Stomach (tissue), 8 donors: ENCODE measurements at regions not wholly inside any gene's neighbourhood (a gene's known extent, or its start where the extent isn't known, plus 50 kb on each side); places are given as distances from the start of the nearest gene placed in this dataset.
"Not testable (repeated sequence)": the region's sequence is repeated elsewhere in the genome, so short reads cannot be mapped to it uniquely, and the experiment has no call there.

Source experiments
- DNase-seq, 2 donors: peaks; one replicate each; pipeline versions ENCODE4 v3.0.0 to v3.0.0-alpha.2; 2013 to 2019
- H3K27ac ChIP-seq, 5 donors: fragments of 200-600 bp in 4 of 5; sonication (generic) in 4 of 5; one replicate each; pipeline ENCODE4 v1.5.1; 2013 to 2019; ENCODE audit warnings: mild to moderate bottlenecking in 1 of 5, moderate library complexity in 1 of 5
- H3K27me3 ChIP-seq, 3 donors: fragments of 200-600 bp; sonication (generic); one replicate each; pipeline ENCODE4 v1.5.1; 2017 to 2019; ENCODE audit warnings: mixed run types in 1 of 3
- H3K36me3 ChIP-seq, 4 donors: fragments of 200-600 bp; sonication (generic); 1 replicate in 3 of 4; 2 replicates in 1 of 4; pipeline ENCODE4 v1.5.1; 2016 to 2019
- H3K4me1 ChIP-seq, 4 donors: fragments of 200-600 bp; sonication (generic); one replicate each; pipeline ENCODE4 v1.5.1; 2016 to 2019
- H3K4me3 ChIP-seq, 4 donors: fragments of 200-600 bp; sonication (generic) in 3 of 4; one replicate each; pipeline ENCODE4 v1.5.1; 2016 to 2019; ENCODE audit warnings: mild to moderate bottlenecking in 1 of 4
- H3K9me3 ChIP-seq, 4 donors: fragments of 200-600 bp; sonication (generic); one replicate each; pipeline ENCODE4 v1.5.1; 2016 to 2019
- EP300 ChIP-seq: sonication (generic); formaldehyde crosslinking; IDR thresholded peaks from one replicate; pipeline ENCODE4 v1.6.1; 2017; ENCODE audit warnings: antibody characterized with exemption
- POLR2A ChIP-seq, 4 donors: fragments of 450-650 bp; IDR thresholded peaks; one replicate each; pipeline ENCODE4 v1.6.1; 2016; ENCODE audit warnings: antibody characterized with exemption in 4 of 4, control low read depth in 2 of 4, mild to moderate bottlenecking in 1 of 4, moderate library complexity in 1 of 4
- POLR2AphosphoS5 ChIP-seq, 3 donors: sonication (generic); formaldehyde crosslinking; IDR thresholded peaks; one replicate each; pipeline ENCODE4 v1.6.1; 2016; ENCODE audit warnings: antibody characterized with exemption in 3 of 3
- WGBS, 5 donors: extraction: QIAGEN DNeasy Blood & Tissue Kit in 3 of 5; methylation state at CpG; one replicate each; pipeline versions ENCODE4 v1.1.5 to v1.1.7; 2013 to 2018; 5-methylcytosine and 5-hydroxymethylcytosine counted together
- intact Hi-C: fragments of 100-400 bp; cut with DNase I; formaldehyde crosslinking; loops from one replicate; pipeline ENCODE4 v1.15.1; 2023; ENCODE audit warnings: low total_unique reads
- TF ChIP-seq, protein P1 (sequence below), 7 experiments: fragments of 450-650 bp in 4 of 7; fragments of 200-600 bp in 3 of 7; sonication (generic) in 3 of 7; IDR thresholded peaks; one replicate each; pipeline ENCODE4 v1.5.1; 2016 to 2019; ENCODE audit warnings: antibody characterized with exemption in 7 of 7, control low read depth in 2 of 7, mild to moderate bottlenecking in 1 of 7
- donor health status: healthy with polysubstance abuse.
- donor health status: Bipolar disorder and iron deficiency.
- donor health status: healthy.

DNA sequence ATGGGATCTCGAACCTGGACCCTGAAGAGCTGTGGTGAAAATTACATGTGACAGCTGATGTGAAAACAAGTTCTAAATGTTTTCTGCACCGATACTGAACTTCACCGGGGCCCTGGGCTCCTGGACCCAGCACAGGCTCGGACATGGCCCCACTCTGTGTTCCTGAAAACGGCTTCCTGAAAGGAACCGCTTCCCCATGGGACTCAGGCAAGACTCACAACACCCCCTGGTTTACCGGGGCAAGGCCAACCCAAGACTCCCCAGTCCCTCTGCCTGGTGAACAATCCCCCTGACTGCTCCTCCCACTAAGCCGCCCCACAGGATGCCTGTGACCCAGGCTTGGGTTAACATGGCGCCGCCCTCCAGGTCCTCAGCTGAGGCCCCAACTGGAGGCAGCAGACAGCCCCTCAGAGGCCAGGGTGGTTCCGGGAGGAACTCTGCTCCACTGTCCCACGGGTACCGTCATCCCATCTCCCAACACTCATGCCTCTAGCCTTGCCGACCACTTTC is 124.5 kb upstream of the FOXD4L5 start:
- no peak for DNase-seq
- TF ChIP-seq, protein P1, sequence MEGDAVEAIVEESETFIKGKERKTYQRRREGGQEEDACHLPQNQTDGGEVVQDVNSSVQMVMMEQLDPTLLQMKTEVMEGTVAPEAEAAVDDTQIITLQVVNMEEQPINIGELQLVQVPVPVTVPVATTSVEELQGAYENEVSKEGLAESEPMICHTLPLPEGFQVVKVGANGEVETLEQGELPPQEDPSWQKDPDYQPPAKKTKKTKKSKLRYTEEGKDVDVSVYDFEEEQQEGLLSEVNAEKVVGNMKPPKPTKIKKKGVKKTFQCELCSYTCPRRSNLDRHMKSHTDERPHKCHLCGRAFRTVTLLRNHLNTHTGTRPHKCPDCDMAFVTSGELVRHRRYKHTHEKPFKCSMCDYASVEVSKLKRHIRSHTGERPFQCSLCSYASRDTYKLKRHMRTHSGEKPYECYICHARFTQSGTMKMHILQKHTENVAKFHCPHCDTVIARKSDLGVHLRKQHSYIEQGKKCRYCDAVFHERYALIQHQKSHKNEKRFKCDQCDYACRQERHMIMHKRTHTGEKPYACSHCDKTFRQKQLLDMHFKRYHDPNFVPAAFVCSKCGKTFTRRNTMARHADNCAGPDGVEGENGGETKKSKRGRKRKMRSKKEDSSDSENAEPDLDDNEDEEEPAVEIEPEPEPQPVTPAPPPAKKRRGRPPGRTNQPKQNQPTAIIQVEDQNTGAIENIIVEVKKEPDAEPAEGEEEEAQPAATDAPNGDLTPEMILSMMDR (IDR thresholded peaks at IDR 0.05): no peak
- TF ChIP-seq POLR2AphosphoS5 (IDR thresholded peaks at IDR 0.05): no peak
- TF ChIP-seq EP300: no peak
- TF ChIP-seq POLR2A (IDR thresholded peaks at IDR 0.05): no peak
- no peaks in the 10 kb centered on the region for H3K27me3 ChIP-seq
- H3K9me3 ChIP-seq: peaks cover 0 to 81% (median 31%) of the 10 kb centered on the region in 4 donors
- WGBS, 5 donors: 74 to 80% (median 77%) methylated on average over 8 to 14 of the region's 14 CpGs
- H3K27ac ChIP-seq: no peak overlapping the region
- H3K4me3 ChIP-seq: no peak overlapping the region
- no peaks in the 10 kb centered on the region for H3K4me1 ChIP-seq
- intact Hi-C loops: no loop called here
- no peaks in the 10 kb centered on the region for H3K36me3 ChIP-seq

DNA sequence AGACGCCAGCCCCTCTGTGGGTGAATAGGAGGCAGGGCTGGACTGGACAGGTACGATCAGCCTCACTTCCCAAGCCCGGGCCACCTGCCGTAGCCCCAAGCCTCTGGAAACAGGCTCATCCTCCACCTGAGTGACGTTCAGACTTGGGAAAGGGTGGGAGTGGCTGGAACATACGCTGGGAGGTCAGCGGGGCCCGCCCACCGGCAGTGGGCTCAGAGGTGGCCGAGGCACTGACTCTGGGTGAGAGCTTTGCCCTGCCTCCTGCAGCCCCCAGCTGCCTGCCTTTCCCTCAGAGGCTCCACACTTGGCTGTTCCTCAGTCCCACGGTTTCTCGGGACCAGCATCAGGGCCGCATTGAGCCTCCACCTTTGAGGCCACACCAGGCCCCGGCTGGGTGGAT is 123.8 kb upstream of the FOXD4L5 start:
- H3K9me3 ChIP-seq: peaks cover 0 to 81% (median 35%) of the 10 kb centered on the region in 4 donors
- H3K36me3 ChIP-seq, H3K4me1 ChIP-seq, H3K27me3 ChIP-seq, H3K27ac ChIP-seq, DNase-seq, intact Hi-C loops, H3K4me3 ChIP-seq: not testable (repeated sequence)
- 80 to 86% (median 85%) methylated on average over 9 to 14 of the region's 14 CpGs for WGBS, 5 donors

DNA sequence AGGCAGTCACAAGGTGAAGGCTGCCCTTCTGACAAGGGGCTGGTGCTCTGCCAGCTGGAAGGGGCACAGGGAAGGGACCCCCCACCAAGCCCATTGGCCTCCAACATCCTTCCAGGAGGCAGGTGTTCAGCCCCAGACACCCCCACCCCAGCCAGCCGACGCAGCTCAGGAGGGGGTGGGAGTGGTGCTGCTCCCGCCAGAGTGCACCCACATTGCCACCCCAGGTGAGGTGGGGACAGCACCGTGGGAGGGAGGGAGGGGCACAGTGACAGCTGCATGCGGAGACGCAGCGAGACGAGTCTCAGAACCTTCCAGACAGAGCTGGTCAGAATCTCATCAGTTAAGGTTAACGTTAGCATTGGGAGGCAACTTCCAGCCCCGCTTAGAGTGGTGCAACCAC is 121.6 kb upstream of the FOXD4L5 start:
- H3K27ac ChIP-seq, DNase-seq, H3K36me3 ChIP-seq, H3K4me1 ChIP-seq, H3K4me3 ChIP-seq, H3K27me3 ChIP-seq, intact Hi-C loops: not testable (repeated sequence)
- WGBS, 5 donors: 86 to 93% (median 88%) methylated on average over 2 to 10 of the region's 10 CpGs
- peaks cover 0 to 81% (median 34%) of the 10 kb centered on the region in 4 donors for H3K9me3 ChIP-seq

DNA sequence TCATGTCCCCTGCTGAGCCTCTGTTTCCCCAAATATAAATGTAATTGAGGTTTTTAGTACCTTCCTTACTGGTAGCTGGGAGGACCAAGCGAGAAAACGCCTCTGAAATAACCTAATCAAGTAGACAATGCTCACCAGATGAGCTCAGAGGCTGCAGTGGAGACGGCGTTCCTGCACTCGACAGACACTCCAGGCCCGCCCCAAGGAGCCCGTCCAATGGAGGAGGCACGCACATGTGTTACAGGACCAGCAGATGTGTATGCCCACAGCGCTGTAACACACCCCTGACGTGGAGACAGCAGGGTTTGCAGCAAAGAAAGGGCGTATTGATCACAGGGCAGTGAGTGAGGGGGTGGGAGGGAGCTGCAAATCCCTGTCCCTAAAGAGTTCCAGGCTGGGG is 120.8 kb upstream of the FOXD4L5 start:
- WGBS, 5 donors: 72 to 82% (median 81%) methylated on average over 11 of the region's 11 CpGs
- intact Hi-C loops: not testable (repeated sequence)

DNA sequence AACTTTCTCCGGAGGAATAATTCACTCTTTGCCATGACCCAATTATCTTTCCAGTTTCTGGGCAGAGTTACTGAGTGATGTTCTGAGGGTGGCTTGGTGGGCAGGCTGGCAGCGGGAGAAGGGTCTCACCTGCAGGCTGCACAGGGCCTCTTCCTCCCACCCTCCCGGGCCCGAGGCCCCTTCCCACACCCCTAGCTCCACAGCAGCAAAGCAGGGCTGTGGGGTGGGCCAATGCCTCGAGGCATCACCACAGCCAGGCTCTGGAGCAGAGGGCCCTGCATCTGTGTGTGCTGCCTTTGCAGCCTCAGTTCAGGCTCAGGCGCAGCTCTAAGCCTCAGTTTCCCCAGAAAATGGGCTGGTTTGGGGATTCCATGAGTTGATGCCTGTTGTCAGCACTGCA is 120.2 kb upstream of the FOXD4L5 start:
- TF ChIP-seq POLR2A (IDR thresholded peaks at IDR 0.05): no peak
- no peak for TF ChIP-seq EP300
- no peak for TF ChIP-seq POLR2AphosphoS5 (IDR thresholded peaks at IDR 0.05)
- TF ChIP-seq, protein P1 (IDR thresholded peaks at IDR 0.05): no peak

More for the DNA sequence above, 120.8 kb upstream of the FOXD4L5 start:
- not testable (repeated sequence) for H3K4me3 ChIP-seq, H3K27me3 ChIP-seq, H3K27ac ChIP-seq, H3K4me1 ChIP-seq, DNase-seq, H3K36me3 ChIP-seq
- peaks cover 0 to 81% (median 40%) of the 10 kb centered on the region in 4 donors for H3K9me3 ChIP-seq

DNA sequence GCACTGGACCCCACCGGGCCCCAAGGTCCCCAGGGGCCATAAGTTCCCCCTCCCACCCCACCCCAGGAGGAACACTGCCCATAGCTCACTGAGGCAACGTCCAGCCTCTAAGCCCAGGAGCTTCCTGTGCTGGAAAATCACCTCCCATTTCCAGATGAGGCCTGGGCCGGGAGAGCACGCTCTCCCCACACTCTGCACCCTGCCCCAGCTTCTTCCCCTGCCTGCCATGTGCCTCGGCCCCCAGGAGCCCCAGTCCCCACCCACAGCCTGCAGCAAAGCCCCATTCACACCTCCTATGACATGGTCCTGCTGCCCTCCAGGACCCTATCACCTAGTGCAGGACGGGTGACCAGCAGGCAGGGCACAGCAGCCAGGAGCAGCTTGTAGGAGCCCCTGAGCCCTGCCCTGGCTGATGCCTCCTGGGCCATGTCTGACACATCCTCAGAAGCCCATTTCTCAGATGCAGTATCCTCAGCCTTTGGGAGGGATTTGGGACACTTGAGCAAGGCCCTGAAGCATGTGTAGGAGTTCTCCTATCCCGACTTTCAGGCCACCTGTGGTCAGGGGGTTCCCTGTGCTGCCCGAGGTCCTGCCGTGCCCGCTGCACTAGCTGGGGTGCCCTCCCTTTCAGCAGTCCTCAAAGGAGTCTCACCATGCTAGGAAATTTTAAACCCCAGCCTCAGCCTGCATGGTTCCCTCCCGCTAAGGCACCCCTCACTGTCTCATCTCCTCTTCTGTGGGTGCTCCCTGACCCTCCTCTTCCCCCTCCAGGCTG is 119.4 kb upstream of the FOXD4L5 start:
- peaks cover 0 to 76% (median 36%) of the 10 kb centered on the region in 4 donors for H3K9me3 ChIP-seq
- TF ChIP-seq POLR2AphosphoS5 (IDR thresholded peaks at IDR 0.05) (no peak), POLR2A (IDR thresholded peaks at IDR 0.05) (no peak), EP300 (no peak)
- TF ChIP-seq, protein P1 (IDR thresholded peaks at IDR 0.05): no peak
- no peaks in the 10 kb centered on the region for H3K36me3 ChIP-seq
- DNase-seq: no peak
- no peak overlapping the region for H3K4me3 ChIP-seq
- no peaks in the 10 kb centered on the region for H3K27me3 ChIP-seq
- intact Hi-C loops: no loop called here
- 60 to 72% (median 69%) methylated on average over 7 to 11 of the region's 11 CpGs for WGBS, 5 donors
- no peak overlapping the region for H3K27ac ChIP-seq
- no peaks in the 10 kb centered on the region for H3K4me1 ChIP-seq

More for the DNA sequence above, 120.2 kb upstream of the FOXD4L5 start:
- Histone ChIP-seq H3K36me3 (no peaks in the 10 kb centered on the region), H3K27ac (no peak overlapping the region), H3K4me3 (no peak overlapping the region), H3K27me3 (no peaks in the 10 kb centered on the region), H3K9me3 (peaks cover 0 to 81% (median 41%) of the 10 kb centered on the region in 4 donors), H3K4me1 (no peaks in the 10 kb centered on the region)
- 63 to 76% (median 73%) methylated on average over 4 to 6 of the region's 6 CpGs for WGBS, 5 donors
- DNase-seq: no peak
- intact Hi-C loops: no loop called here
